ENCODE measurements at regions not wholly inside any gene's neighbourhood (a gene's known extent, or its start where the extent isn't known, plus 50 kb on each side); places are given as distances from the start of the nearest gene placed in this dataset.

- TF ChIP-seq, protein P1, sequence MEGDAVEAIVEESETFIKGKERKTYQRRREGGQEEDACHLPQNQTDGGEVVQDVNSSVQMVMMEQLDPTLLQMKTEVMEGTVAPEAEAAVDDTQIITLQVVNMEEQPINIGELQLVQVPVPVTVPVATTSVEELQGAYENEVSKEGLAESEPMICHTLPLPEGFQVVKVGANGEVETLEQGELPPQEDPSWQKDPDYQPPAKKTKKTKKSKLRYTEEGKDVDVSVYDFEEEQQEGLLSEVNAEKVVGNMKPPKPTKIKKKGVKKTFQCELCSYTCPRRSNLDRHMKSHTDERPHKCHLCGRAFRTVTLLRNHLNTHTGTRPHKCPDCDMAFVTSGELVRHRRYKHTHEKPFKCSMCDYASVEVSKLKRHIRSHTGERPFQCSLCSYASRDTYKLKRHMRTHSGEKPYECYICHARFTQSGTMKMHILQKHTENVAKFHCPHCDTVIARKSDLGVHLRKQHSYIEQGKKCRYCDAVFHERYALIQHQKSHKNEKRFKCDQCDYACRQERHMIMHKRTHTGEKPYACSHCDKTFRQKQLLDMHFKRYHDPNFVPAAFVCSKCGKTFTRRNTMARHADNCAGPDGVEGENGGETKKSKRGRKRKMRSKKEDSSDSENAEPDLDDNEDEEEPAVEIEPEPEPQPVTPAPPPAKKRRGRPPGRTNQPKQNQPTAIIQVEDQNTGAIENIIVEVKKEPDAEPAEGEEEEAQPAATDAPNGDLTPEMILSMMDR (IDR thresholded peaks at IDR 0.05; ENCODE audit: low read depth, low read length): no peak
- TF ChIP-seq MYC (IDR thresholded peaks at IDR 0.05; ENCODE audit: low read depth, low read length): no peak
- no peak for TF ChIP-seq POLR2A (IDR thresholded peaks at IDR 0.05; ENCODE audit: extremely low read depth, insufficient read length)
- TF ChIP-seq MAX (IDR thresholded peaks at IDR 0.05; ENCODE audit: low read depth, low read length): no peak
Measured at GRCh38 chr12:47394070-47394469, 311.8 kb downstream of the RPAP3 start.

Measured in NB4 (cell line).